Thoracic aorta (tissue), 2 donors: ENCODE measurements at regions not wholly inside any gene's neighbourhood (a gene's known extent, or its start where the extent isn't known, plus 50 kb on each side); places are given as distances from the start of the nearest gene placed in this dataset.

Experiments used
- ATAC-seq: fragments of 150-250 bp; one replicate; pipeline ENCODE4 v1.8.0; 2017; ENCODE audit warnings: low read depth; ENCODE audit not compliant: insufficient number of reproducible peaks, low FRiP score
- DNase-seq: peaks from one replicate; pipeline ENCODE4 v3.0.0-alpha.2; 2020; ENCODE audit warnings: low spot score
- H3K27ac ChIP-seq, 2 donors: fragments of 200-600 bp; sonication (generic); 1 replicate in 1 of 2; 2 replicates in 1 of 2; pipeline ENCODE4 v1.5.1; 2016; ENCODE audit warnings: mild to moderate bottlenecking in 2 of 2, moderate library complexity in 2 of 2
- H3K27me3 ChIP-seq: fragments of 200-600 bp; sonication (generic); replicated peaks from 2 replicates; pipeline ENCODE4 v1.6.0; 2016; ENCODE audit warnings: mild to moderate bottlenecking; ENCODE audit not compliant: insufficient read depth
- H3K36me3 ChIP-seq: fragments of 200-600 bp; sonication (generic); one replicate; pipeline ENCODE4 v1.5.1; 2016
- H3K4me1 ChIP-seq, 2 donors: fragments of 200-600 bp; sonication (generic); 1 replicate in 1 of 2; 2 replicates in 1 of 2; pipeline versions ENCODE4 v1.5.1 to v1.6.0; 2016; ENCODE audit warnings: low read depth in 2 of 2, mild to moderate bottlenecking in 1 of 2; ENCODE audit not compliant: control insufficient read depth in 1 of 2
- H3K4me3 ChIP-seq: fragments of 200-600 bp; sonication (generic); 2 replicates; pipeline ENCODE4 v1.5.1; 2016; ENCODE audit warnings: mild to moderate bottlenecking
- H3K9me3 ChIP-seq: fragments of 200-600 bp; sonication (generic); 2 replicates; pipeline ENCODE4 v1.5.1; 2016
- TF ChIP-seq, protein P1 (sequence below): fragments of 200-600 bp; sonication (generic); IDR thresholded peaks from one replicate; pipeline ENCODE4 v1.5.1; 2019; ENCODE audit warnings: antibody characterized with exemption

DNA sequence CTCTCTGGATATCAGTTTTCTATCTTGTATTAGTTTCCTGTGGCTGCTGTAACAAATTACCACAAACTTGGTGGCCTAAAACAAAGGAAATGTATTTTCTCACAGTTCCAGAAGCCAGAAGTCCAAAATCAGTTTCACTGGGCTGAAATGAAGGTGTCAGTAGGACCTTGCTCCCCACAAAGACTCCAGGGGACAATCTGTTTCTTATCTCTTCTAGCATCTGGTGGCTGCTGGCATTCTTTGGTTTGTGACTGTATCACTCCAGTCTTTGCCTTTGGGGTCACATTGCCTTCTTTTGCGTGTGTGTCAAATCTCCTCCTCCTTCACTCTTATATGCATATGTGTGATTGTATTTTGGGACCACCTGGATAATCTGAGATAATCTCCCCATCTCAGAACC, 153.0 kb upstream of the PRPS1L1 start:
- TF ChIP-seq, protein P1, sequence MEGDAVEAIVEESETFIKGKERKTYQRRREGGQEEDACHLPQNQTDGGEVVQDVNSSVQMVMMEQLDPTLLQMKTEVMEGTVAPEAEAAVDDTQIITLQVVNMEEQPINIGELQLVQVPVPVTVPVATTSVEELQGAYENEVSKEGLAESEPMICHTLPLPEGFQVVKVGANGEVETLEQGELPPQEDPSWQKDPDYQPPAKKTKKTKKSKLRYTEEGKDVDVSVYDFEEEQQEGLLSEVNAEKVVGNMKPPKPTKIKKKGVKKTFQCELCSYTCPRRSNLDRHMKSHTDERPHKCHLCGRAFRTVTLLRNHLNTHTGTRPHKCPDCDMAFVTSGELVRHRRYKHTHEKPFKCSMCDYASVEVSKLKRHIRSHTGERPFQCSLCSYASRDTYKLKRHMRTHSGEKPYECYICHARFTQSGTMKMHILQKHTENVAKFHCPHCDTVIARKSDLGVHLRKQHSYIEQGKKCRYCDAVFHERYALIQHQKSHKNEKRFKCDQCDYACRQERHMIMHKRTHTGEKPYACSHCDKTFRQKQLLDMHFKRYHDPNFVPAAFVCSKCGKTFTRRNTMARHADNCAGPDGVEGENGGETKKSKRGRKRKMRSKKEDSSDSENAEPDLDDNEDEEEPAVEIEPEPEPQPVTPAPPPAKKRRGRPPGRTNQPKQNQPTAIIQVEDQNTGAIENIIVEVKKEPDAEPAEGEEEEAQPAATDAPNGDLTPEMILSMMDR, result no peak
- Histone ChIP-seq H3K9me3 (no peaks in the 10 kb centered on the region), H3K27ac (no peak overlapping the region), H3K4me3 (no peak overlapping the region), H3K4me1 (peaks cover 0 to 2% of the 10 kb centered on the region in 2 donors), H3K36me3 (no peaks in the 10 kb centered on the region), H3K27me3 (no peaks in the 10 kb centered on the region)
- DNase-seq, result no peak
- ATAC-seq, result no peak

DNA sequence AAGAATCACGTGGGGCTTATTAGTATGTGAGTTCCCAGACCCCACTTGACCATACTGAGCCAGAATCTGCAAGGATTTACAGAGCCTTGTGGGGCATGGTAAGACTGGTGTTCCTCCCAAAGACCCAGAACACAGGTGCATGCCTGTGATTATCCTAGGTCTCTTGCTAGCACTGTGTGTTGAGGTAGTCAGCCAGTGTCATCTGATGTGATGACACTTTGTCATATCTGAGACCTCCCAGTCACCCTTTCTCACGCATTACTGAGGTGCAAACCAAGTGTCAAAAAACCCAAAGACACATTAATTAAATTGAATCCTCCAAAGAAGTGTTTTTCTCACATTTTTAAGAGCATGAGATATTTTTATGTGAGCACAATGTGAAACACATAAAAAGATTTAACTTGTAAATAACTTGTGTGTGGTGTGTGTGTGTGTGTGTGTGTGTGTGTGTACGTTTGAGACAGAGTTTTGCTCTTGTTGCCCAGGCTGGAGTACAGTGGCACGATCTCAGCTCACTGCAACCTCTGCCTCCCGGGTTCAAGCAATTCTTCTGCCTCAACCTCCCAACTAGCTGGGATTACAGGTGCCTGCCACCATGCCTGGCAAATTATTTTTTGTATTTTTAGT, 162.0 kb upstream of the PRPS1L1 start:
- no peaks in the 10 kb centered on the region for H3K27me3 ChIP-seq
- no peak overlapping the region for H3K27ac ChIP-seq
- no peak overlapping the region for H3K4me3 ChIP-seq
- DNase-seq (no peak), ATAC-seq (no peak)
- H3K4me1 ChIP-seq, result no peaks in the 10 kb centered on the region
- no peaks in the 10 kb centered on the region for H3K9me3 ChIP-seq
- no peaks in the 10 kb centered on the region for H3K36me3 ChIP-seq
- TF ChIP-seq, protein P1, result no peak

DNA sequence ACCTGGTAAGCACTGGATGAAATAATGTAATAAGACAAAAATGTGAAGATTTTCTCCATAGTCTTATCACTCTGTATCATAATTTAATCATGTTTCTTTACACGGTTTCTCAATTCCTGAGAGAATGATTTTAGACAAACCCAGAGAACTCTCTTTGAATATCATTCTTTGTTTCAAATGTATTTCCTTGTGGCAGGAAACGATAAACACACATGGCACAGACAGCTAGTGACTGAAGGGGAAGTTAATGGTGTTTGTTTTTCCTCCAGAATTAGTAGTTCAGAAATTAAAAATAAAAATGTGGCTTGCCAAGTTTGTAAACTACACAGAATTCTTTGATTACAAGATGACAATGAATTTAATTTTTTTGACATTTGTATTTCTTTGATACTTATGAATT, 163.7 kb upstream of the PRPS1L1 start:
- H3K4me1 ChIP-seq, result no peaks in the 10 kb centered on the region
- H3K27ac ChIP-seq, result no peak overlapping the region
- H3K9me3 ChIP-seq, result no peaks in the 10 kb centered on the region
- no peaks in the 10 kb centered on the region for H3K36me3 ChIP-seq
- DNase-seq (no peak), ATAC-seq (no peak)
- H3K27me3 ChIP-seq, result no peaks in the 10 kb centered on the region
- TF ChIP-seq, protein P1, result no peak
- no peak overlapping the region for H3K4me3 ChIP-seq

DNA sequence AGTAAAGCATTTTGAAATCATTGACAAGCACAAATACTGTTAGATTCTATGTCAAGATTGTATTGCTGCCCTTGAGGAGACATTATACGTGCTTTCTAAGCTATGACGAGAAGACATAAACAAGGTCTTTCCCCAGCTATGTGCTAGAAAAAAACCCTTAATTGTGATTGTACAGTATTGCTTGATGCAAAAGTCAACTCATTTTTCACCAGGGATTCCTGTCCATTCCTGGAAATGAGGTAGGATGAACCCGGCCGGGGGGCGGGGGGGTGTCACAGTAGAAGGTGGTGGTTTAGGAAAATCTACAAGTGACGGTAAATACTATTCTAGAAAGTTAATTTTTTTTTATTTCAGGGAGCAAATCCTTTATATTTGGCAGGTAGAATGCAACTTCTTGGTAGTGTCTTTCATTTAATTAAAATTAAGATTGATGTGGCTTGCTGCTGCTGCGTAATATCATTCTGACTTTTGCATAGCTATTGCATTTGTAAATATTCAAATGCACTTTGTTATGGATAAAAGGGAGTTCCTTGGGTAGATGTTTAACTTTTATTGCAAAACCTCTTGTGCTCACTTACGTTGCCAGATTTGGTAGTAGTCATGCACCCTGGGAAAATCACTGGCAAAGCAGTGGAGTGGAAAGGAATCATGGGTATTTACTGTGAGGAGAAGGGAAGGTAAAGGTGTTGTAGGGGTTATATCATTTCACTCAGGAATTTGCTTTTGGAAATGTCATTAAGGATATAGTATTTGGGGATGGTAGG, 164.4 kb upstream of the PRPS1L1 start:
- no peak for ATAC-seq
- H3K36me3 ChIP-seq, result no peaks in the 10 kb centered on the region
- TF ChIP-seq, protein P1, result no peak

DNA sequence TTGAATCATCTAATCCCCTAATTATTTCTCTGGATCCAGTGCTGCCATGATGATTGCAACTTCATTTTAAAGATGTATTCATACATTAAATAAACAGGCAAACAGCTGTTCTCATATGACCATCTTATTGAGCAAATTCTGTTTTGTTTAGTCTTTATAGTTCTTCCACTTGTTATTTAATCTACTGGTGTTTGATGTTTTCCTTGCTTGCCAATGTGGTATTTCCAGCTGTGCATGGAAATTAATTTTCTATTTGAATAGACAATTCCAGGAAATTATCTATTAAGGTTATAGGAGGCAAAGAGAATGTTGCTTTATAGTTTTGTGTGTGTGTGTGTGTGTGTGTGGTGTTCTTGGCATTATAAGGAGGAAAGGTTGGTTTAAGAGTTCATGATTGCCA, 167.0 kb upstream of the PRPS1L1 start:
- ATAC-seq (no peak), DNase-seq (no peak)
- Histone ChIP-seq H3K4me1 (peaks cover 0 to under 1% of the 10 kb centered on the region in 2 donors), H3K9me3 (no peaks in the 10 kb centered on the region), H3K27me3 (no peaks in the 10 kb centered on the region), H3K27ac (no peak overlapping the region), H3K36me3 (no peaks in the 10 kb centered on the region), H3K4me3 (no peak overlapping the region)
- TF ChIP-seq, protein P1, result no peak

More for the DNA sequence above, 164.4 kb upstream of the PRPS1L1 start:
- Histone ChIP-seq H3K9me3 (no peaks in the 10 kb centered on the region), H3K4me1 (no peaks in the 10 kb centered on the region), H3K27ac (no peak overlapping the region), H3K4me3 (no peak overlapping the region), H3K27me3 (no peaks in the 10 kb centered on the region)
- no peak for DNase-seq
